ENCODE measurements at regions not wholly inside any gene's neighbourhood (a gene's known extent, or its start where the extent isn't known, plus 50 kb on each side); places are given as distances from the start of the nearest gene placed in this dataset.

DNA sequence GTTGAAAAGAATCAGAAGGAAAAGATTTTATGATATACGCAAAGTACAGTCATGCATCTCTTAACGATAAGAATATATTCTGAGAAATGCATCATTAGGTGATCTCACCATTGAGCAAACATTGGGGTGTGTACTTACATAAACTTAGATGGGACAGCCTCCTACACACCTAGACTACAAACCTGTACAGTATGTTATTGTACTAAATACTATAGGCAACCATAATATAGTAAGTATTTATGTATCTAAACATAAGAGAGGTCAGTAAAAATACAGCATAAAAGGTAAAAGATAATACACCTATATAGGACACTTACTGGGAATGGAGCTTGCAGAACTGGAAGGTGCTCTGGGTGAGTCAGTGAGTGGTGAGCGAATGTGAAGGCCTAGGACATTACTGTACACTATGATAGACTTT is 254.6 kb downstream of the SPRY2 start:
- intact Hi-C loops (cut with DNase I), result no loop called here
- TF ChIP-seq, protein P1, sequence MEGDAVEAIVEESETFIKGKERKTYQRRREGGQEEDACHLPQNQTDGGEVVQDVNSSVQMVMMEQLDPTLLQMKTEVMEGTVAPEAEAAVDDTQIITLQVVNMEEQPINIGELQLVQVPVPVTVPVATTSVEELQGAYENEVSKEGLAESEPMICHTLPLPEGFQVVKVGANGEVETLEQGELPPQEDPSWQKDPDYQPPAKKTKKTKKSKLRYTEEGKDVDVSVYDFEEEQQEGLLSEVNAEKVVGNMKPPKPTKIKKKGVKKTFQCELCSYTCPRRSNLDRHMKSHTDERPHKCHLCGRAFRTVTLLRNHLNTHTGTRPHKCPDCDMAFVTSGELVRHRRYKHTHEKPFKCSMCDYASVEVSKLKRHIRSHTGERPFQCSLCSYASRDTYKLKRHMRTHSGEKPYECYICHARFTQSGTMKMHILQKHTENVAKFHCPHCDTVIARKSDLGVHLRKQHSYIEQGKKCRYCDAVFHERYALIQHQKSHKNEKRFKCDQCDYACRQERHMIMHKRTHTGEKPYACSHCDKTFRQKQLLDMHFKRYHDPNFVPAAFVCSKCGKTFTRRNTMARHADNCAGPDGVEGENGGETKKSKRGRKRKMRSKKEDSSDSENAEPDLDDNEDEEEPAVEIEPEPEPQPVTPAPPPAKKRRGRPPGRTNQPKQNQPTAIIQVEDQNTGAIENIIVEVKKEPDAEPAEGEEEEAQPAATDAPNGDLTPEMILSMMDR (IDR thresholded peaks at IDR 0.05), result no peak
- no peak for TF ChIP-seq POLR2A (IDR thresholded peaks at IDR 0.05)
- DNase-seq (no peak), ATAC-seq (peak in 1 of 4 donors; percentile 51)
- Histone ChIP-seq H3K36me3 (no peaks in the 10 kb centered on the region), H3K9me3 (no peaks in the 10 kb centered on the region), H3K27me3 (no peaks in the 10 kb centered on the region), H3K4me3 (no peak overlapping the region), H3K27ac (no peak overlapping the region), H3K4me1 (no peaks in the 10 kb centered on the region)
- WGBS (ENCODE audit: insufficient coverage, low coverage, low lambda C conversion rate, missing lambda C conversion rate), result 91% methylated on average over 3 of the region's 3 CpGs

DNA sequence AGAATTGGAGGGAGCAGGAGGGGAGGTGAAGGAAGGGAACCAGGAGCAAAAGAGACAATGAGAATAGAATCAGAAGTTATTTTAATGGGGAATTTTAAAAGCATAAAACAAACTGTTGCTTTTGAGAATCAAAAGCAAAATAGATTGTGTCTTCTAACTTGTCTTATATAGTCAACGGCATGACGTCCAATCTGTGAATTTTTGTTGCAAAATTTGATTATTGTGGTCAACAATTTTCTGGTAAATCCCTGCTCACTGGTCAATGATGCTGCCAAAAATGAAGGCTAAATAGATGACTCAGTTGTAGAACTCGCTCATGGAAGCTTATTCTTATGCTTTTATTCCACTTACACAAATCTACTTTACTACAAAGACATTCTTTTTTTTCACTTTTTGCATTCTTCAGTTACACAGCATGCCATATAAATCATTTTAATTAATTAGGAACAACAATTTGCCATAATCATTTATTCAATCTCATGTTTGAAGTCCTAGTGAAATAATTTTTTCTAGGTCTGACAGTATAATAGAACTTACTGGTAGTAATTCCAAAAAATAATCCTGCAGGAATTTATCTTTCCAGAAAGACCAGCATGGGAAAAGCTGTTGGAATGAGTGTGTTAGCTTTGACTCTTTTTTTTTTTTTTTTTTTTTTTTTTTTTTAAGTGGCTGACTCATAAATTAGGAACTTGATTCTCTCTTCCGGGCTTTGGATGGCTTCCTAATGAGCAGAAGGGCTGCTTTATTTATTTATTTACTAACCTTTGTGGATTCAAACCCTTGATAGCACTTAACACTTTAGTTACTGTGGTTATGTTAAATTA is 256.9 kb downstream of the SPRY2 start:
- ATAC-seq, result peak in 1 of 4 donors; percentile 59
- intact Hi-C loops (cut with DNase I), result no loop called here
- no peak for TF ChIP-seq POLR2A (IDR thresholded peaks at IDR 0.05)
- TF ChIP-seq, protein P1 (IDR thresholded peaks at IDR 0.05), result no peak
- Histone ChIP-seq H3K27me3 (no peaks in the 10 kb centered on the region), H3K9me3 (no peaks in the 10 kb centered on the region), H3K4me3 (no peak overlapping the region), H3K36me3 (no peaks in the 10 kb centered on the region), H3K27ac (no peak overlapping the region), H3K4me1 (no peaks in the 10 kb centered on the region)
- 50% methylated on average over 4 of the region's 4 CpGs for WGBS (ENCODE audit: insufficient coverage, low coverage, low lambda C conversion rate, missing lambda C conversion rate)
- DNase-seq, result no peak

DNA sequence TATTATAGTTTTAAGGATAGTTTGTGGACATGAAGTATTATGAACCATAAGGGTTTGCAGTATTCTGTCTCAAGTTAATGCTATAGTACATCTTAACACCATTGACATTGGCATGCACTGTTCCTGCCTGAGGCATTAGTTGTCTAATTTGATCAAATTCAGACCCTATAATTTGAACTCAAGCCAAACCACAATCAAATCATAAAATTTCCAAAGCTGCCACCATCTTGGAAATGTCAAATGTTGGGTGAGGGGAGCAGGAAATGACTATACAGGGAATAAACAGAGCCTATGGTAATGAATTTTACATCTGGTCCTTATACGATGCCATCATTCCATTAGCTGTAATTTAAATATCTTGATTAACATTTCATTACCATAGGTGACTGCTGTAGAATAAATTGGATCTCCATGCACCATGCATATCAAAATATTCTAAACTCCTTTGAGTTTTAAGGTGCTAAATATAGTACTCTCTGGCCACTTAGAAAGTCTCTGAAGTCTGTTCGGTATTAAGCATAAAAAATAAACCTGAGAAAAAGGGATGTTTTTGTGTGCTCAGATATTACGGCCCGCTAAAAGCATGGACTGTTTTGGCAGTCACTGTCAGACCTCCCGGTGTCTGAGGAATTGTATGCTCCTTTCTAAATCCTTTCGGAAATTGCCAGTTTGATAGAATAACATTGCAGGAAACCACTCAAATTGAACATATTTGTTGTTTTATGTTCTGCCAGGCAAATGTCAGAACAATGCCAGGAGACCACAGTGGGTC is 257.7 kb downstream of the SPRY2 start:
- Histone ChIP-seq H3K4me1 (no peaks in the 10 kb centered on the region), H3K27me3 (no peaks in the 10 kb centered on the region), H3K4me3 (no peak overlapping the region), H3K9me3 (no peaks in the 10 kb centered on the region), H3K36me3 (no peaks in the 10 kb centered on the region), H3K27ac (no peak overlapping the region)
- DNase-seq (no peak), ATAC-seq (no peak)
- 70% methylated on average over 6 of the region's 6 CpGs for WGBS (ENCODE audit: insufficient coverage, low coverage, low lambda C conversion rate, missing lambda C conversion rate)
- TF ChIP-seq, protein P1 (IDR thresholded peaks at IDR 0.05), result no peak
- TF ChIP-seq POLR2A (IDR thresholded peaks at IDR 0.05), result no peak
- intact Hi-C loops (cut with DNase I), result no loop called here

DNA sequence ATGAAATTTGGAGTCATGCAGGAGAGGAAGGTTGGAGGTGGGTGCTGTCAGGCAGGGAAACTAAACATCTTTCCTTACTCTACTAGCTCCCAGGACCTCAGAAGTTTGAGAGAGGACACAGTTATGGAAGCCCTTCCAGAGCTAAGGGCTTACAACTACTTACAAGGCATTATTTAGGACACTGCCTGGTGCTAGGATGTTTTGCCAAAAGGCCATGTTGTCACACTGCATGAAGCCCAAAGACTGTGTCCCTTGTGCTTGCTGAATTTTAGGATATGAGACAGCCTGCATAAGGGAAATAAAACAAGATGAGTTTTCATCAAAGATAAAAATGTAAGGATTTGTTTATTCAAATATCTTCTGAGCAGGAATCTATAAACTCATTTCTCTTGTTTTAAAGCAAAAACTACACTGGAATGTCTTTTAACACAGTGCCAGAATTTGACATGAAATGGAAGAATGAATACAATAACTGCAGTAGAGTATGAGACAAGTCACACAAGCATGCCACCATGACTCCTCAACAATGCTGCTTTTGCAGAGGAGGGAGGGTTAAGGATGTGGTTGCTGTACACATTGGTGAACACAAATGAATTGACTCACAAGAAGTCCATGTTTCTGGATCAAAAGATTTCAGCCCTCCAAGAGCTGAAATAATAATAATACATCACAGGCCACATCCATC is 258.4 kb downstream of the SPRY2 start:
- TF ChIP-seq, protein P1 (IDR thresholded peaks at IDR 0.05), result no peak
- TF ChIP-seq POLR2A (IDR thresholded peaks at IDR 0.05), result no peak
- intact Hi-C loops (cut with DNase I), result no loop called here
- Histone ChIP-seq H3K36me3 (no peaks in the 10 kb centered on the region), H3K4me3 (no peak overlapping the region), H3K9me3 (no peaks in the 10 kb centered on the region), H3K4me1 (no peaks in the 10 kb centered on the region), H3K27ac (no peak overlapping the region), H3K27me3 (no peaks in the 10 kb centered on the region)
- no peak for DNase-seq
- no peak for ATAC-seq
